Left lobe of liver (tissue), 2 donors: ENCODE measurements at regions not wholly inside any gene's neighbourhood (a gene's known extent, or its start where the extent isn't known, plus 50 kb on each side); places are given as distances from the start of the nearest gene placed in this dataset.
A peak's percentile ranks its signal among the peaks of the same experiment; 100 is the strongest.
"Not testable (repeated sequence)": the region's sequence is repeated elsewhere in the genome, so short reads cannot be mapped to it uniquely, and the experiment has no call there.

Experiments
- ATAC-seq: fragments of 200-7000 bp; cut with Tn5 transposase; one replicate; pipeline ENCODE4 v1.9.1; 2020; ENCODE audit warnings: mild to moderate bottlenecking, moderate library complexity
- DNase-seq: peaks from one replicate; pipeline ENCODE4 v3.0.0-alpha.2; 2020; ENCODE audit warnings: low spot score
- donor health status: DM: no; HTN: no; CAD: no; lungs with moderate emphysema.
- donor health status: DM: no; HTN: yes; CAD: no.

DNA sequence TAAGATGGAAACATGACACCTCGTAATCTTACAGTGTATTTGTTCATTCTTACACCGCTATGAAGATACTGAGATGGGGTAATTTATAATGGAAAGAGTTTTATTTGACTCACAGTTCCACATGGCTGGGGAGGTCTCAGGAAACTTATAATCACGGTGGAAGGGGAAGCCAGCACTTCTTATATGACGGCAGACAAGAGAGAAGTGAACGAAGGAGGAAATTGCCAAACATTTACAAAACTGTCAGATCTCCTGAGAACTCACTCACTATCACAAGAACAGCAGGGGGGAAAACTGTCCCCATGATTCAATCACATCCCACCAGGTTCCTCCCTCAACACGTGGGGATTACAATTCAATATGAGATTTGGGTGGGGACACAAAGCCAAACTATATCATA, 282.3 kb downstream of the HGF start:
- DNase-seq (no peak), ATAC-seq (no peak)

DNA sequence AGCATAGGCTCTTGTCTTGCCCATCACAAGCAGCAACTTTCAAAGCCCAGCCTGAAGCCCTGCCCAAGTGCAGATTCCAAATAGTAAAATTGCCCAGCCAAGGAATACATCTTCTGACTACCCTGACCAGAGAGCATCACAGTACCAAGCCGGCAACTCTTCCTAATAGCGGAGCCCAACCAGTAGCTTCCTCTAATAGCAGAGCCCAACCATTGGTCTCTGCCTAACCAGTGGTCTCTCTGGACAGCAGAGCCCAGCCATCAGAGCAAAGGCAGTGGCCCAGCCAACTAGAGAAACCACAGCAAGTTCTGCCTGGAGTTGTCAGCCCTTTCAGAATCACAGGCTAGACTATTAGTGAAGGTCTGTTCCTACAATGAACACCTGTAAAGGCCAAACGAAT, 285.6 kb downstream of the HGF start:
- peak; percentile 62 for ATAC-seq
- DNase-seq = no peak

DNA sequence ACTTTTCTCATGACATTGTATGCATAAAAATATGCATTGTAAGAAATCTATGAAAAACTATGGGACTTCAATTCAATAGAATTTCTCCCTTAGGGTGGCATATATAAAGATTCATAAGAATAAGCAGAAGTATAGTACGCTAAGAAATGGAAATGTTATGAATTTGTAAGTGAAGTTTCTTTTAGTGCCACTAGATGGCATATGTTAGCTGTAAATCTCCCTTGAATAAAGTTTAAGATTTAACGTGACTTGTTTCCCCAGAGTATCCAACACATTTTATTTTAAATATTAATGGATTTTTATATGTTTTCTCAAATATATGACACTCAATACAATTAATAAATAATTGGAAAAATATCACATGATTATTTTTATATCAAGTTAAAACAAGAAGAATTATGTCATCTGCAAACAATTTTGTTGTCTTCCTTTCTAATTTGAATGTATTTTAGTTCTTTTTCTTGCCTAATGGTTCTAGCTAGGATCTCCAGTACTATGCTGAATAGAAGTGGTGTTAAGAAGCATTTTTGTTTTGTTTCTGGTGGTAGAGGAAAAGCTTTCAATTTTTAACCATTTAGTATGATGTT, 287.2 kb downstream of the HGF start:
- DNase-seq (no peak), ATAC-seq (peak; percentile 74)

DNA sequence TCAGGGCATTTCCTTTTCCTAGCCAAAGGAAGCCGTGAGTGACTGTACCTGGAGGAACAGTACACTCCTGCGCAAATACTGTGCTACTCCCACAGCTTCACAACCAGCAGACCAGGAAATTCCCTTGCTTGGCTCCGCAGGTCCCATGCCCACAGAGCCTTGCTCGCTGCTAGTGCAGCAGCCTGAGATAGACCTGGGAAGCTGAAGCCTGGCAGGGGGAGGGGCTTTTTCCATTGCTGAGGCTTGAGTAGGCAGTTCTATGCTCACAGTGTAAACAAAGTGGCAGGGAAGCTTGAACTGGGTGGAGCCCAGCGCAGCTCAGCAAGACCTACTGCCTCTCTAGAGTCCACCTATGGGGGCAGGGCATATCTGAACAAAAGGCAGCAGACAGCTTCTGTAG, 291.2 kb downstream of the HGF start:
- no peak for DNase-seq
- no peak for ATAC-seq

- not testable (repeated sequence) for ATAC-seq, DNase-seq
Observed at GRCh38 chr7:81478201-81478600, 291.6 kb downstream of the HGF start.

DNA sequence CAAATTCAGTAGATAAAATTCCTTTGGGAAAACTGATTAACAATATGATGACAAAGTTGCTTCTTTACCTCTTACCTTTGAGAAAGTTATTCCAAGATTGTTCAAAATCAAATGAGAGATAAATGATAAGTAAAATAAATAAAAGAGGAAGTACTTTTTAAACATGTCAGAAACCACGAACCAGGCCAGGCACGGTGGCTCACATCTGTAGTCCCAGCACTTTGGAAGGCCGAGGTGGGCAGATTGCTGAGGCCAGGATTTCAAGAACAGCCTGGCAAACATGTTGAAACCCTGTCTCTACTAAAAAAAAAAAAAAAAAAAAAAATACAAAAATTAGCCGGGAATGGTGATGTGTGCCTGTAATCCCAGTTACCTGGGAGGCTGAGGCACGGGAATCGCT, 296.6 kb downstream of the HGF start:
- ATAC-seq = no peak
- no peak for DNase-seq

DNA sequence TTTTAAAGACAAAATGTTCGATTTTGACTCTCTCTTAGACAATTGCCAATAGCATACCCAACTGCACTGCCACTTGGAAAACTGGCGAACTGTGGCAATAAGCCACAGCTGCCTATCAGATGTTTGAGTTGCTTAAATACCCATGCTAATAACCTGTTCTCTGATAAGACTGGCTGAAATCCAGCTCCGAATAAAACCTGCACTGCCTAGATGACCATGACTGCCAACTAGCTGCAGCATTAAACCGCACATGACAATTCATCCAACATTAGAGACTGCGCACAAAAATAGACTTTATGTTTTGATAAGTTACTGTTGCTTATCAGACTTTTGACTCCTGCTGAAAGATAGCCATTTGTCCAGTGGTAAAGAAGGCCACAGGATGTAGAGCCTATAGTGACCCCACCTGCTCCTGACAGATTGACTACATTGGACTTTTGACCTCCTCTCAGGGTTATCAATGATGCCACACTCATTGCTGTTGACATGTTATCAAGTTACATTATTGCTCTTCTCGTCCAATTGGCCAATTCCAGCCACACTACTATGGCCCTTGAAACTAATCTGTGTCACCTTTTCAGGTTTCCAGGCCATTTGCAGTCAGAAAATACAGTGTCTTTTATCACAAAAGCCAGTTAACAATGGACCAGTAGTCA, 299.0 kb downstream of the HGF start:
- DNase-seq = no peak
- peak; percentile 13 for ATAC-seq

- ATAC-seq (peak; percentile 94), DNase-seq (peak; percentile 62)
Observed at GRCh38 chr7:81469869-81470723, 299.8 kb downstream of the HGF start.

DNA sequence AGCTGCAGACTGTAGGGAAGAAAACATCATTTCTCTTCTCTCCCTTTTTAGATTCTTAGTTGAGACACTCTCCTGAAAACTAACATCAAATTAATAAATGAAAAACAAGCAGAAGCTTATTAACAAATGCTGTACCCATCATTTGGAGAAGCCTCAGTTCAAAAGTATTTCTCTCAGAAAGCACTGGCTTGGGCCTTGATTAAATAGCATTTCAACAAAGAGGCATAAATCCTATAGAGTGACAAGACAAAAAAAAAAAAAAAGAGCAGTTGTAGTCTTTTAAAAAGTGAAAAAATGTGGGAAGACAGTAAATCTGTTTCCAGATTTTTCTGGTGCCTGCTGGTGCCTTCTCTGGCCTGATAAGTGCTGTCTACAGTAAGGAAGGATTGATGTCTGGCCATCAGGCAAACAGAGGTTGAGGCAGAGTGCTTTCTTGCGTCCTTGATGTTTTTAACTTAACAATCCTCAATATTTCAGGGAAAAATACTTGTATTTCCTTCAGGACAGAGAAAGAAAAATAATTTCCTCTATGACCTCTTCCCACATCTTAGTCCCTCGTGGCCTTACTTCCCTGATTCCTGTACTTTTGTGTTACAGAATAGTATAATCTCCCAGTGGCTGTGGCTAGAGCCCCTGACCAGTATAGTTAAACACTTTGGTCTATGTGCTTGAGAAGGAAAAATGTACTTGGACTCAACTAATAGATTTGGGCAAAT, 300.5 kb downstream of the HGF start:
- DNase-seq (no peak), ATAC-seq (no peak)

DNA sequence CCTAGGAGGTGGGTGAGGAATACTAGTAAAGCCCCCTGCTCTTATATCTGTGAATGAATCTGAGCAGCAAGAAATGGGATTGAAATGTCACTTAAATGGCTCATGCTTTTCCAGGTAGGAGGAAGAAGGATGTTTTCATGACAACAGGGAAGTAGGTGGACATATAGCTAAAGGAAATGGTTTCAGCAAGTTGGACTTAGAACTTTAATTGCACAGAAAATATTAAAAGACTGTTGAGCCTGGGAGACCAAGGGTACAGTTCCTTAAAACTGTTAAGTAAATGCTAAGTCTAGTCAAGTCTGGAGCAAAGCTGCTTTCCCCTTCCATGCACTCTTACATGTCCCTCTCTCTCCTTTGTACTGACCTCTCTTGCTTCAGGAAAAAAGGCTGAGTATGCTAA, 301.3 kb downstream of the HGF start:
- ATAC-seq (no peak), DNase-seq (no peak)

DNA sequence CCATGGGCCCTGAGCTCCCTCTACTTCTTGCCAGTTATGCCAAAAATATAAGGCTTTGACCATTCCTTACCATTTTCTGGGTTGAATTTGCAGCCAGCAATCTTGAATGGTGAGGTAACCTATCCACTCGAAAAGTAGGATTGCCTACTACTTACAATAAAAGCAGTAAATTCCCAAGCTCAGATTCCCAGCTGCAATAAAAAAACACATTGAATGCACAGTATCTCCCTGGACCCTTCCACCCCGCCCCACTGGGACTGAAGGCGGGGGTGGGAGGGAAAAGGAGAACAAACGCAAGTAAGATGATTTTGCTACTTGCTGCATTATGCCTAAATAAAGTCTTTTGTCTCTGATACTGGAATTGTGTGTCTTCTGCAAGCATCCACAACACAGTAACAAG, 301.9 kb downstream of the HGF start:
- DNase-seq (no peak), ATAC-seq (no peak)

- ATAC-seq (no peak), DNase-seq (no peak)
Observed at GRCh38 chr7:81462672-81463071, 307.2 kb downstream of the HGF start.

DNA sequence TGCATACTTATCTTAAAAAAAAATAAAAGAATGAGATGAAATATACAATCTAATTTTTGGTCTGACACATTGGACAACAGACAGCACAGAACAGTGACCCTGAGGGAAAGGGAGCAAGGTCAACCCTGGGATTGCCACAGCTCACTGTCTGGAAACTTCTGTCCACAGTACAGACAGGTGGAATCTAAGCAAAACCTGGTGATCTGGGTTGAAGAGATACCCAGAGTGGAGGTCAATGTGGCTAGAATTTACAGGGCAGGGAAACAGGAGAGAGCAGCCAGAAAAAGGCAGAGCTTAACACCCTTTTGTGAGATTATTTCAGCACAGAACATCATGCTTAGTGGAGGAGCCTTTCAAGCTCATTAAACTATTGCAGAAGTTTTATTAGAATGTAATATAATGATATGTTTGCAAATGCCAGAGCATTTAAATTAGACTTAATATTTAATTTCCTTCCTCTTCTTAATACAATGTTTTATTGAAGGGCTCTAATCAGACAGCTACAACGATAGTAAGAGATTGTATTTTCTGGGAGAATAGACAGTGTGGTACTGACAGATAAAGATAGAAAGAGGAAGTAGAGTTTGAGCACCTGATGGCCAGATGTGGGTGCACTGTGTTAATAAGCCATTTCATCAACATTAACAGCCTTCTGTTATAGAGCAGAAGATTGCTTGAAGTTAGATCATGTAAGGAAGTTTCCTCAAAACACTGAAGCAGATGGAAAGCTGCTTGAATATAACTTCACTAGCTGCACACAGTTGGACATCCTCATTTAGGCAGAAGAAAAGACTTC, 309.4 kb downstream of the HGF start:
- ATAC-seq = peak; percentile 44

DNA sequence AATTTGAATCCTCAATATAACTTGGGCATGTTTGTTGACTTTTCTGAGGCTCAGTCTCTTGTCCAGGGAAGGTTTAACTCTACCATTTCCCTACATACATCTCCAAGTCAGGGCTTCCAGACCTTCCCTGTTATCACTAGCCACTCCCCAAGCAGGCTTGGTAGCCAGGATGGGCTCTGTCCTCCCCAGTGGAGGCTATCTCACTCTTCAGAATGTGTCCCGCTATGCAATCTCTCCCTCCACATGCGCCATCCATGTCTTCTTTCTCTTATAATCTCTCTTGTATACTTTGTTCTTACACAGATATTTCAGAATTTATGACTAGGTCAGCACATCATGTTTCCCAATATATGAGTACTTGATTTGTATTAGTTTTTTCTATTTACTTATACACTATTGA, 310.4 kb downstream of the HGF start:
- DNase-seq (no peak), ATAC-seq (no peak)

More for the DNA sequence above, 309.4 kb downstream of the HGF start:
- DNase-seq = no peak

GRCh38 chr7:81457852-81458522, 311.9 kb downstream of the HGF start:
- DNase-seq (no peak), ATAC-seq (no peak)

DNA sequence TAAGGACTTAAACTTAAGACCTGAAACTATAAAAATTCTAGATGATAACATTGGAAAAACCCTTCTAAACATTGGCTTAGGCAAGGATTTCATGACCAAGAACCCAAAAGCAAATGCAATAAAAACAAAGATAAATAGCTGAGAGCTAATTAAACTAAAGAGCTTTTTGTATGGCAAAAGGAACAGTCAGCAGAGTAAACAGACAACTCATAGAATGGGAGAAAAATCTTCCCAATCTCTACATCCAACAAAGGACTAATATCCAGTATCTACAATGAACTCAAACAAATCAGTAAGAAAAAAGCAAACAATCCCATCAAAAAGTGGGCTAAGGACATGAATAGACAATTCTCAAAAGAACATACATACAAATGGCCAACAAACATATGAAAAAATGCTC, 316.1 kb downstream of the HGF start:
- DNase-seq, ATAC-seq: not testable (repeated sequence)

GRCh38 chr7:81449105-81449504, 320.7 kb downstream of the HGF start:
- ATAC-seq (no peak), DNase-seq (no peak)

DNA sequence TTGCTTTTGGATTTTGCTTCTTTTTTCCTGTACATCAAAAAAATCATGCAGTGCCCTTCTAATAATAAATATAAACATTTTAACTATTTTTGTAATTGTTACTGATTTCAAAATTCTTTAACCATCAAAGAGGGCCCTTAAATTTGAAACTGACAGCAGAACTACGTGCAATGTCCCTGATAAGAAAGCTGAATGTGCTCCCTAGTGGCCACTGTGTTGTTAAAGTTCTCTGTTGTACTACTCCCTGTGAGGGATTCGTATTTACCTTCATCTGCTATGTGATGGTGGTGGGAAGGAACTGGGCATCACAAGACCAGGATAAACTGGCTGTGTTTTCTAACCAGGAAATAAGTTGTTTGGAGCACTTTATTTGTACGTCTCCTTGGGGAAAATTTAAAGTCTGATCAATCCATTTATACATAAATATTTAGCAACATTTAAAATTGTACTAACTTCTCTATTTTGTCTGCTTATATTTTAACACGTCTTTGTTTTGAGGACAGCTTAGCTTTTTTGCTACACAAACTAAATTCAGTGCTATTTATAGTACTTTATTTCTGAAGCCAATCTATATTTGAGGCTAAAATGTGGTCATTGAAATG, 322.4 kb downstream of the HGF start:
- DNase-seq (no peak), ATAC-seq (peak; percentile 43)

GRCh38 chr7:81446212-81446611, 323.6 kb downstream of the HGF start:
- ATAC-seq = no peak
- no peak for DNase-seq

DNA sequence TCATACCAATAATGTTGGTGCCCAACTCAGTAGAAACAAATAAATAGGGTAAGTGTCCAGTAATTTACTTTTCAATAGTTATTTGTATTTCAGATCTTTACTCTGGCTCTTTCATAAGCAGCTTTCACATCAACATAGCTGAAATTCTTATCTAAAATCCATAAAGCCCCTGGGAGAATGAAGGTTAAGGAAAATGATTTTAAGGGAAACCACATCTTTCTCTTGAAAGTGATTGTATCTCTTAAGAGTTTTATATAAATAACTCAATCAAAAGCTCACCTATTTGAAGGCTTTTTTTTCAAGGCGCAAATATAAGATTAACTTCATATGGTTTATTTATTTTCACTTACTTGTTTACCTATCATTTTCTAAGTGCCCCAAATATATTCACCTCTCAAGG, 324.4 kb downstream of the HGF start:
- ATAC-seq (no peak), DNase-seq (no peak)
